HepG2 (cell line): ENCODE measurements at regions not wholly inside any gene's neighbourhood (a gene's known extent, or its start where the extent isn't known, plus 50 kb on each side); places are given as distances from the start of the nearest gene placed in this dataset.

Experiments
- IRX3 ChIP-seq: sonication (generic); formaldehyde crosslinking; IDR thresholded peaks from 2 replicates; pipeline ENCODE4 v1.8.1; 2023; ENCODE audit warnings: mild to moderate bottlenecking, low read depth, missing genetic modification reagents, borderline replicate concordance
- KAT7 ChIP-seq: IDR thresholded peaks from 2 replicates; pipeline ENCODE4 v1.6.1; 2018; ENCODE audit warnings: borderline replicate concordance, missing compliant biosample characterization
- MAFF ChIP-seq: IDR thresholded peaks from 2 replicates; pipeline ENCODE4 v1.6.1; 2011; ENCODE audit warnings: low read depth, low read length, improper control_type of control experiment
- MIXL1 ChIP-seq: IDR thresholded peaks from 2 replicates; pipeline ENCODE4 v1.6.1; 2016
- MTF2 ChIP-seq: sonication (generic); formaldehyde crosslinking; IDR thresholded peaks from 2 replicates; pipeline ENCODE4 v1.5.0; 2020; ENCODE audit warnings: missing genetic modification reagents, borderline replicate concordance
- RFXANK ChIP-seq: IDR thresholded peaks from 2 replicates; pipeline ENCODE4 v1.6.1; 2016
- RORA ChIP-seq: sonication (generic); formaldehyde crosslinking; IDR thresholded peaks from 2 replicates; pipeline ENCODE4 v1.5.0; 2020; ENCODE audit warnings: mild to moderate bottlenecking, missing genetic modification reagents, moderate library complexity
- ZNF282 ChIP-seq: fragments of 450-650 bp; IDR thresholded peaks from 2 replicates; pipeline ENCODE4 v1.6.1; 2018; ENCODE audit not compliant: partially characterized antibody
- ZNF496 ChIP-seq: sonication (generic); formaldehyde crosslinking; IDR thresholded peaks from 2 replicates; pipeline ENCODE4 v1.8.1; 2023; ENCODE audit warnings: mild to moderate bottlenecking, moderate library complexity, missing genetic modification reagents; ENCODE audit not compliant: insufficient replicate concordance
- TF ChIP-seq, protein P1 (sequence below): sonication (generic); formaldehyde crosslinking; IDR thresholded peaks from 2 replicates; pipeline ENCODE4 v1.8.1; 2023; ENCODE audit warnings: missing genetic modification reagents, inconsistent platforms, borderline replicate concordance
- TF ChIP-seq, protein P2 (sequence below): IDR thresholded peaks from 2 replicates; pipeline ENCODE4 v1.4.0; 2020; ENCODE audit warnings: mild to moderate bottlenecking, missing genetic modification reagents
- TF ChIP-seq, protein P3 (sequence below): IDR thresholded peaks from 2 replicates; pipeline ENCODE4 v1.6.1; 2016; ENCODE audit warnings: low read depth, missing genetic modification reagents, missing compliant biosample characterization
- TF ChIP-seq, protein P4 (sequence below): sonication (generic); formaldehyde crosslinking; IDR thresholded peaks from 2 replicates; pipeline ENCODE4 v1.5.0; 2020; ENCODE audit warnings: mild to moderate bottlenecking, missing genetic modification reagents, moderate library complexity
- TF ChIP-seq, protein P5 (sequence below): sonication (generic); formaldehyde crosslinking; IDR thresholded peaks from 2 replicates; pipeline ENCODE4 v1.4.0; 2020; ENCODE audit warnings: missing genetic modification reagents, borderline replicate concordance
- TF ChIP-seq, protein P6 (sequence below): sonication (generic); formaldehyde crosslinking; conservative IDR thresholded peaks from 2 replicates; pipeline ENCODE4 v1.8.0; 2022; ENCODE audit warnings: mild to moderate bottlenecking, moderate library complexity, missing genetic modification reagents

DNA sequence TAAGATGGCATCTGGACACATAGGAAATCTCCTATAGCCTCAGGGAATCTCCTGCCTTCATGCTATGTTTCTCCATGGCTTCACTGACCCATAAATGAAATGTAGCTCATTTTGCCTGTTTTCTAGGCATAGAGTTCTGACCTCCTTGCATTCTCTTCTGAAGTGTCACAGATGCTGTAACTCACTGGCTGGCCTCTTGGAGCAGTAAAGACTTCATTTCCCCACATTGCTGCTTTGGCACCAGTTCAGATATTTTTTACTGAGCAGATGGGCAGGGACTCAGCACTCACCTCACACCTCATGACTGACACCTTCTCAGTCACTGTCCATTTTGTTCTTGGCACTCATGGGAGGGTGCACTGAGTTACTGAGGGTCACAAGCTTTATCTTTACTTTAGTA lies 286.7 kb upstream of the TGFBR2 start (continued):
- TF ChIP-seq, protein P1, sequence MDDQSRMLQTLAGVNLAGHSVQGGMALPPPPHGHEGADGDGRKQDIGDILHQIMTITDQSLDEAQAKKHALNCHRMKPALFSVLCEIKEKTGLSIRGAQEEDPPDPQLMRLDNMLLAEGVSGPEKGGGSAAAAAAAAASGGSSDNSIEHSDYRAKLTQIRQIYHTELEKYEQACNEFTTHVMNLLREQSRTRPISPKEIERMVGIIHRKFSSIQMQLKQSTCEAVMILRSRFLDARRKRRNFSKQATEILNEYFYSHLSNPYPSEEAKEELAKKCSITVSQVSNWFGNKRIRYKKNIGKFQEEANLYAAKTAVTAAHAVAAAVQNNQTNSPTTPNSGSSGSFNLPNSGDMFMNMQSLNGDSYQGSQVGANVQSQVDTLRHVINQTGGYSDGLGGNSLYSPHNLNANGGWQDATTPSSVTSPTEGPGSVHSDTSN = no peak
- no peak for TF ChIP-seq MTF2
- TF ChIP-seq MAFF = no peak
- TF ChIP-seq ZNF282 = no peak
- TF ChIP-seq, protein P2, sequence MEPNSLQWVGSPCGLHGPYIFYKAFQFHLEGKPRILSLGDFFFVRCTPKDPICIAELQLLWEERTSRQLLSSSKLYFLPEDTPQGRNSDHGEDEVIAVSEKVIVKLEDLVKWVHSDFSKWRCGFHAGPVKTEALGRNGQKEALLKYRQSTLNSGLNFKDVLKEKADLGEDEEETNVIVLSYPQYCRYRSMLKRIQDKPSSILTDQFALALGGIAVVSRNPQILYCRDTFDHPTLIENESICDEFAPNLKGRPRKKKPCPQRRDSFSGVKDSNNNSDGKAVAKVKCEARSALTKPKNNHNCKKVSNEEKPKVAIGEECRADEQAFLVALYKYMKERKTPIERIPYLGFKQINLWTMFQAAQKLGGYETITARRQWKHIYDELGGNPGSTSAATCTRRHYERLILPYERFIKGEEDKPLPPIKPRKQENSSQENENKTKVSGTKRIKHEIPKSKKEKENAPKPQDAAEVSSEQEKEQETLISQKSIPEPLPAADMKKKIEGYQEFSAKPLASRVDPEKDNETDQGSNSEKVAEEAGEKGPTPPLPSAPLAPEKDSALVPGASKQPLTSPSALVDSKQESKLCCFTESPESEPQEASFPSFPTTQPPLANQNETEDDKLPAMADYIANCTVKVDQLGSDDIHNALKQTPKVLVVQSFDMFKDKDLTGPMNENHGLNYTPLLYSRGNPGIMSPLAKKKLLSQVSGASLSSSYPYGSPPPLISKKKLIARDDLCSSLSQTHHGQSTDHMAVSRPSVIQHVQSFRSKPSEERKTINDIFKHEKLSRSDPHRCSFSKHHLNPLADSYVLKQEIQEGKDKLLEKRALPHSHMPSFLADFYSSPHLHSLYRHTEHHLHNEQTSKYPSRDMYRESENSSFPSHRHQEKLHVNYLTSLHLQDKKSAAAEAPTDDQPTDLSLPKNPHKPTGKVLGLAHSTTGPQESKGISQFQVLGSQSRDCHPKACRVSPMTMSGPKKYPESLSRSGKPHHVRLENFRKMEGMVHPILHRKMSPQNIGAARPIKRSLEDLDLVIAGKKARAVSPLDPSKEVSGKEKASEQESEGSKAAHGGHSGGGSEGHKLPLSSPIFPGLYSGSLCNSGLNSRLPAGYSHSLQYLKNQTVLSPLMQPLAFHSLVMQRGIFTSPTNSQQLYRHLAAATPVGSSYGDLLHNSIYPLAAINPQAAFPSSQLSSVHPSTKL (CRISPR knock-in tag) = peak; percentile 61
- TF ChIP-seq ZNF496 (CRISPR knock-in tag) = no peak
- no peak for TF ChIP-seq KAT7 (CRISPR knock-in tag)
- 0 out of 2 replicates have a peak, but pooled peaks have one; percentile 15 for TF ChIP-seq MIXL1 (CRISPR knock-in tag)
- no peak for TF ChIP-seq RORA (CRISPR knock-in tag)
- TF ChIP-seq, protein P3, sequence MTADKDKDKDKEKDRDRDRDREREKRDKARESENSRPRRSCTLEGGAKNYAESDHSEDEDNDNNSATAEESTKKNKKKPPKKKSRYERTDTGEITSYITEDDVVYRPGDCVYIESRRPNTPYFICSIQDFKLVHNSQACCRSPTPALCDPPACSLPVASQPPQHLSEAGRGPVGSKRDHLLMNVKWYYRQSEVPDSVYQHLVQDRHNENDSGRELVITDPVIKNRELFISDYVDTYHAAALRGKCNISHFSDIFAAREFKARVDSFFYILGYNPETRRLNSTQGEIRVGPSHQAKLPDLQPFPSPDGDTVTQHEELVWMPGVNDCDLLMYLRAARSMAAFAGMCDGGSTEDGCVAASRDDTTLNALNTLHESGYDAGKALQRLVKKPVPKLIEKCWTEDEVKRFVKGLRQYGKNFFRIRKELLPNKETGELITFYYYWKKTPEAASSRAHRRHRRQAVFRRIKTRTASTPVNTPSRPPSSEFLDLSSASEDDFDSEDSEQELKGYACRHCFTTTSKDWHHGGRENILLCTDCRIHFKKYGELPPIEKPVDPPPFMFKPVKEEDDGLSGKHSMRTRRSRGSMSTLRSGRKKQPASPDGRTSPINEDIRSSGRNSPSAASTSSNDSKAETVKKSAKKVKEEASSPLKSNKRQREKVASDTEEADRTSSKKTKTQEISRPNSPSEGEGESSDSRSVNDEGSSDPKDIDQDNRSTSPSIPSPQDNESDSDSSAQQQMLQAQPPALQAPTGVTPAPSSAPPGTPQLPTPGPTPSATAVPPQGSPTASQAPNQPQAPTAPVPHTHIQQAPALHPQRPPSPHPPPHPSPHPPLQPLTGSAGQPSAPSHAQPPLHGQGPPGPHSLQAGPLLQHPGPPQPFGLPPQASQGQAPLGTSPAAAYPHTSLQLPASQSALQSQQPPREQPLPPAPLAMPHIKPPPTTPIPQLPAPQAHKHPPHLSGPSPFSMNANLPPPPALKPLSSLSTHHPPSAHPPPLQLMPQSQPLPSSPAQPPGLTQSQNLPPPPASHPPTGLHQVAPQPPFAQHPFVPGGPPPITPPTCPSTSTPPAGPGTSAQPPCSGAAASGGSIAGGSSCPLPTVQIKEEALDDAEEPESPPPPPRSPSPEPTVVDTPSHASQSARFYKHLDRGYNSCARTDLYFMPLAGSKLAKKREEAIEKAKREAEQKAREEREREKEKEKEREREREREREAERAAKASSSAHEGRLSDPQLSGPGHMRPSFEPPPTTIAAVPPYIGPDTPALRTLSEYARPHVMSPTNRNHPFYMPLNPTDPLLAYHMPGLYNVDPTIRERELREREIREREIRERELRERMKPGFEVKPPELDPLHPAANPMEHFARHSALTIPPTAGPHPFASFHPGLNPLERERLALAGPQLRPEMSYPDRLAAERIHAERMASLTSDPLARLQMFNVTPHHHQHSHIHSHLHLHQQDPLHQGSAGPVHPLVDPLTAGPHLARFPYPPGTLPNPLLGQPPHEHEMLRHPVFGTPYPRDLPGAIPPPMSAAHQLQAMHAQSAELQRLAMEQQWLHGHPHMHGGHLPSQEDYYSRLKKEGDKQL = no peak
- 0 out of 2 replicates have a peak, but pooled peaks have one; percentile 51 for TF ChIP-seq RFXANK (CRISPR knock-in tag)
- TF ChIP-seq, protein P4, sequence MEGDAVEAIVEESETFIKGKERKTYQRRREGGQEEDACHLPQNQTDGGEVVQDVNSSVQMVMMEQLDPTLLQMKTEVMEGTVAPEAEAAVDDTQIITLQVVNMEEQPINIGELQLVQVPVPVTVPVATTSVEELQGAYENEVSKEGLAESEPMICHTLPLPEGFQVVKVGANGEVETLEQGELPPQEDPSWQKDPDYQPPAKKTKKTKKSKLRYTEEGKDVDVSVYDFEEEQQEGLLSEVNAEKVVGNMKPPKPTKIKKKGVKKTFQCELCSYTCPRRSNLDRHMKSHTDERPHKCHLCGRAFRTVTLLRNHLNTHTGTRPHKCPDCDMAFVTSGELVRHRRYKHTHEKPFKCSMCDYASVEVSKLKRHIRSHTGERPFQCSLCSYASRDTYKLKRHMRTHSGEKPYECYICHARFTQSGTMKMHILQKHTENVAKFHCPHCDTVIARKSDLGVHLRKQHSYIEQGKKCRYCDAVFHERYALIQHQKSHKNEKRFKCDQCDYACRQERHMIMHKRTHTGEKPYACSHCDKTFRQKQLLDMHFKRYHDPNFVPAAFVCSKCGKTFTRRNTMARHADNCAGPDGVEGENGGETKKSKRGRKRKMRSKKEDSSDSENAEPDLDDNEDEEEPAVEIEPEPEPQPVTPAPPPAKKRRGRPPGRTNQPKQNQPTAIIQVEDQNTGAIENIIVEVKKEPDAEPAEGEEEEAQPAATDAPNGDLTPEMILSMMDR (CRISPR knock-in tag) = peak; percentile 66
- TF ChIP-seq, protein P5, sequence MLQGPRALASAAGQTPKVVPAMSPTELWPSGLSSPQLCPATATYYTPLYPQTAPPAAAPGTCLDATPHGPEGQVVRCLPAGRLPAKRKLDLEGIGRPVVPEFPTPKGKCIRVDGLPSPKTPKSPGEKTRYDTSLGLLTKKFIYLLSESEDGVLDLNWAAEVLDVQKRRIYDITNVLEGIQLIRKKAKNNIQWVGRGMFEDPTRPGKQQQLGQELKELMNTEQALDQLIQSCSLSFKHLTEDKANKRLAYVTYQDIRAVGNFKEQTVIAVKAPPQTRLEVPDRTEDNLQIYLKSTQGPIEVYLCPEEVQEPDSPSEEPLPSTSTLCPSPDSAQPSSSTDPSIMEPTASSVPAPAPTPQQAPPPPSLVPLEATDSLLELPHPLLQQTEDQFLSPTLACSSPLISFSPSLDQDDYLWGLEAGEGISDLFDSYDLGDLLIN (CRISPR knock-in tag) = no peak
- no peak for TF ChIP-seq IRX3 (CRISPR knock-in tag)
- TF ChIP-seq, protein P6, sequence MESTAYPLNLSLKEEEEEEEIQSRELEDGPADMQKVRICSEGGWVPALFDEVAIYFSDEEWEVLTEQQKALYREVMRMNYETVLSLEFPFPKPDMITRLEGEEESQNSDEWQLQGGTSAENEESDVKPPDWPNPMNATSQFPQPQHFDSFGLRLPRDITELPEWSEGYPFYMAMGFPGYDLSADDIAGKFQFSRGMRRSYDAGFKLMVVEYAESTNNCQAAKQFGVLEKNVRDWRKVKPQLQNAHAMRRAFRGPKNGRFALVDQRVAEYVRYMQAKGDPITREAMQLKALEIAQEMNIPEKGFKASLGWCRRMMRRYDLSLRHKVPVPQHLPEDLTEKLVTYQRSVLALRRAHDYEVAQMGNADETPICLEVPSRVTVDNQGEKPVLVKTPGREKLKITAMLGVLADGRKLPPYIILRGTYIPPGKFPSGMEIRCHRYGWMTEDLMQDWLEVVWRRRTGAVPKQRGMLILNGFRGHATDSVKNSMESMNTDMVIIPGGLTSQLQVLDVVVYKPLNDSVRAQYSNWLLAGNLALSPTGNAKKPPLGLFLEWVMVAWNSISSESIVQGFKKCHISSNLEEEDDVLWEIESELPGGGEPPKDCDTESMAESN (CRISPR knock-in tag) = no peak
